GM12891 (cell line): ENCODE measurements at regions not wholly inside any gene's neighbourhood (a gene's known extent, or its start where the extent isn't known, plus 50 kb on each side); places are given as distances from the start of the nearest gene placed in this dataset.

Experiments
- POLR2A ChIP-seq: IDR thresholded peaks from 2 replicates; pipeline ENCODE4 v1.6.1; 2011; ENCODE audit warnings: low read depth, low read length, control low read depth
- POLR2AphosphoS5 ChIP-seq: IDR thresholded peaks from 2 replicates; pipeline ENCODE4 v1.6.1; 2011; ENCODE audit warnings: low read depth, low read length, control low read depth
- SPI1 ChIP-seq: IDR thresholded peaks from 2 replicates; pipeline ENCODE4 v1.6.1; 2011; ENCODE audit warnings: low read depth, low read length, control low read depth
- TAF1 ChIP-seq: IDR thresholded peaks from 2 replicates; pipeline ENCODE4 v1.6.1; 2011; ENCODE audit warnings: low read depth, low read length, control low read depth

DNA sequence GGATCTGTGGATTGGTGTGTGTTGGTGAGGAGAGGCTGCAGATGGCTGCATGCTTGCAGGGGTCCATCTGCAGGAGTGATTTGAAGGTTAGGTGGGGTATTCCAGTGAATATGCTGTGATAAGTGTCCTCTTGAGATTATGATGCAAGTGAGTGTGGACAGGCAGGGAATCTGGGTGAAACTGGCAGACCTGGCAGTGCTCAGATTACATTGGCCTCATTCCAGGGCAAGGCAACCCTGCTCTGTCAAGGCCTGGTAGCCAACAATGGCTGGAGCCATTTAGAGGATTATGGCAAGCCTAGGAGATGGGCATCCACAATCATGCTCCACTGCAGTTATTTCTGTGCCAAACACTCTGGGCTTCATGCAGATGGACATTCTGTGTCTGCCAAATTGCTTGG lies 113.9 kb downstream of the RTL3 start:
- TF ChIP-seq POLR2A (no peak), POLR2AphosphoS5 (no peak), TAF1 (no peak), SPI1 (no peak)
